WTC11 (cell line): ENCODE measurements at regions not wholly inside any gene's neighbourhood (a gene's known extent, or its start where the extent isn't known, plus 50 kb on each side); places are given as distances from the start of the nearest gene placed in this dataset.

ENCODE experiments used
- ATAC-seq: fragments of 200-7000 bp; cut with Tn5 transposase; 2 replicates; pipeline ENCODE4 v1.10.0; 2021; ENCODE audit warnings: mild to moderate bottlenecking, moderate library complexity
- CTCF ChIA-PET: fragments of 300-600 bp; sonication (Branson Sonifier 250); formaldehyde crosslinking; loops from one replicate; lab custom pipeline; 2021; ENCODE audit warnings: antibody characterized with exemption; lab: Charles Lee
- POLR2A ChIA-PET: fragments of 350-600 bp; sonication (Branson Sonifier 250); formaldehyde crosslinking; loops from one replicate; lab custom pipeline; 2021; ENCODE audit warnings: antibody characterized with exemption; lab: Charles Lee
- DNase-seq: peaks from one replicate; pipeline ENCODE4 v3.0.0; 2021; ENCODE audit warnings: low spot score
- H3K27ac Mint-ChIP-seq: 2 replicates; pipeline ENCODE4 v1.8.0; 2021; ENCODE audit warnings: mixed read lengths
- H3K27me3 Mint-ChIP-seq: 2 replicates; pipeline ENCODE4 v1.8.0; 2021; ENCODE audit warnings: low read depth, mild to moderate bottlenecking, moderate library complexity, mixed read lengths
- H3K36me3 Mint-ChIP-seq: 2 replicates; pipeline ENCODE4 v1.8.0; 2021; ENCODE audit warnings: mixed read lengths
- H3K4me1 Mint-ChIP-seq: 2 replicates; pipeline ENCODE4 v1.8.0; 2022; ENCODE audit warnings: mixed read lengths
- H3K4me3 Mint-ChIP-seq: 2 replicates; pipeline ENCODE4 v1.8.0; 2021; ENCODE audit warnings: mild to moderate bottlenecking, moderate library complexity, mixed read lengths
- H3K9me3 Mint-ChIP-seq: 2 replicates; pipeline ENCODE4 v1.8.0; 2021; ENCODE audit warnings: mixed read lengths
- AR ChIP-seq: fragments of 250-450 bp; sonication (Bioruptor Pico); IDR thresholded peaks from 2 replicates; pipeline ENCODE4 v1.9.0; 2021; ENCODE audit warnings: mild to moderate bottlenecking
- E2F5 ChIP-seq: sonication (generic); formaldehyde crosslinking; IDR thresholded peaks from 2 replicates; pipeline ENCODE4 v1.8.1; 2022; ENCODE audit warnings: mild to moderate bottlenecking, moderate library complexity, missing genetic modification reagents
- FOXP4 ChIP-seq: sonication (generic); formaldehyde crosslinking; IDR thresholded peaks from 2 replicates; pipeline ENCODE4 v1.8.0; 2022; ENCODE audit warnings: mild to moderate bottlenecking, missing genetic modification reagents
- NR1H2 ChIP-seq: sonication (generic); formaldehyde crosslinking; IDR thresholded peaks from 2 replicates; pipeline ENCODE4 v1.9.0; 2021; ENCODE audit warnings: mild to moderate bottlenecking, moderate library complexity, missing genetic modification reagents
- PRRX2 ChIP-seq: fragments of 250-450 bp; sonication (Bioruptor Pico); IDR thresholded peaks from 2 replicates; pipeline ENCODE4 v1.8.0; 2021; ENCODE audit warnings: mild to moderate bottlenecking
- SMAD4 ChIP-seq: sonication (generic); formaldehyde crosslinking; IDR thresholded peaks from 2 replicates; pipeline ENCODE4 v1.8.0; 2022; ENCODE audit warnings: mild to moderate bottlenecking, missing genetic modification reagents
- USF2 ChIP-seq: sonication (generic); formaldehyde crosslinking; IDR thresholded peaks from 2 replicates; pipeline ENCODE4 v1.8.1; 2023; ENCODE audit warnings: mild to moderate bottlenecking, missing genetic modification reagents, moderate library complexity
- ZBTB21 ChIP-seq: sonication (generic); formaldehyde crosslinking; IDR thresholded peaks from 2 replicates; pipeline ENCODE4 v1.8.1; 2023; ENCODE audit warnings: mild to moderate bottlenecking, missing genetic modification reagents, borderline replicate concordance
- ZNF121 ChIP-seq: sonication (generic); formaldehyde crosslinking; IDR thresholded peaks from 2 replicates; pipeline ENCODE4 v1.8.0; 2023; ENCODE audit warnings: missing genetic modification reagents
- ZNF219 ChIP-seq: sonication (generic); formaldehyde crosslinking; IDR thresholded peaks from 2 replicates; pipeline ENCODE4 v1.8.0; 2023; ENCODE audit warnings: missing genetic modification reagents, mild to moderate bottlenecking, borderline replicate concordance
- ZNF281 ChIP-seq: sonication (generic); formaldehyde crosslinking; IDR thresholded peaks from 2 replicates; pipeline ENCODE4 v1.8.0; 2023; ENCODE audit warnings: mild to moderate bottlenecking, missing genetic modification reagents
- ZNF532 ChIP-seq: fragments of 250-450 bp; sonication (Bioruptor Pico); IDR thresholded peaks from 2 replicates; pipeline ENCODE4 v1.9.0; 2021; ENCODE audit warnings: mild to moderate bottlenecking, borderline replicate concordance

- no peak for ATAC-seq
- peaks cover 25% of the 10 kb centered on the region for H3K4me1 Mint-ChIP-seq
- peaks cover 7% of the 10 kb centered on the region; the same call in 1 of the 2 replicates for H3K36me3 Mint-ChIP-seq
- CTCF ChIA-PET, result no interaction called here
- TF ChIP-seq ZBTB21 (CRISPR knock-in tag), result no peak
- no peak for TF ChIP-seq ZNF219 (CRISPR knock-in tag)
- TF ChIP-seq ZNF281 (CRISPR knock-in tag), result no peak
- no peak for TF ChIP-seq PRRX2 (CRISPR knock-in tag)
- TF ChIP-seq USF2 (CRISPR knock-in tag), result no peak
- TF ChIP-seq ZNF121 (CRISPR knock-in tag), result no peak
- no peak for TF ChIP-seq FOXP4 (CRISPR knock-in tag)
- TF ChIP-seq SMAD4 (CRISPR knock-in tag), result no peak
- no peak for TF ChIP-seq ZNF532 (CRISPR knock-in tag)
- no peak for TF ChIP-seq AR (CRISPR knock-in tag)
- TF ChIP-seq NR1H2 (CRISPR knock-in tag), result no peak
- no peak for TF ChIP-seq E2F5 (CRISPR knock-in tag)
- TF ChIP-seq, all 79 proteins: peak for 0
- POLR2A ChIA-PET, result no interaction called here
- no peak for DNase-seq
- H3K27ac Mint-ChIP-seq, result no peak overlapping the region
- peaks cover 19% of the 10 kb centered on the region for H3K9me3 Mint-ChIP-seq
- no peak overlapping the region for H3K4me3 Mint-ChIP-seq
- no peaks in the 10 kb centered on the region for H3K27me3 Mint-ChIP-seq
Measured at GRCh38 chr9:102892025-102892424, 103.1 kb upstream of the CYLC2 start.
